Heart right ventricle (tissue), 16 donors: ENCODE measurements at regions not wholly inside any gene's neighbourhood (a gene's known extent, or its start where the extent isn't known, plus 50 kb on each side); places are given as distances from the start of the nearest gene placed in this dataset.

Source experiments
- ATAC-seq, 8 donors: fragments of 200-7000 bp; cut with Tn5 transposase; one replicate each; pipeline ENCODE4 v1.9.1; 2020; ENCODE audit warnings: mild to moderate bottlenecking in 8 of 8, moderate library complexity in 8 of 8, moderate number of reproducible peaks in 1 of 8
- DNase-seq, 2 donors: peaks; one replicate each; pipeline ENCODE4 v3.0.0-alpha.2; 2020
- H3K27ac ChIP-seq, 10 donors: fragments of 200-600 bp; sonication (generic) in 2 of 10; one replicate each; pipeline versions ENCODE4 v1.5.0 to v1.8.0; 2020 to 2022; ENCODE audit warnings: mild to moderate bottlenecking in 3 of 10
- H3K27me3 ChIP-seq, 7 donors: fragments of 200-600 bp; one replicate each; pipeline ENCODE4 v1.8.0; 2021 to 2022; ENCODE audit warnings: mild to moderate bottlenecking in 2 of 7
- H3K36me3 ChIP-seq, 9 donors: fragments of 200-600 bp; sonication (generic) in 1 of 9; one replicate each; pipeline versions ENCODE4 v1.5.0 to v1.8.0; 2020 to 2022; ENCODE audit warnings: mild to moderate bottlenecking in 2 of 9
- H3K4me1 ChIP-seq, 9 donors: fragments of 200-600 bp; sonication (generic) in 1 of 9; one replicate each; pipeline versions ENCODE4 v1.5.0 to v1.8.0; 2020 to 2022; ENCODE audit warnings: mild to moderate bottlenecking in 4 of 9
- H3K4me3 ChIP-seq, 10 donors: fragments of 200-600 bp; sonication (generic) in 2 of 10; one replicate each; pipeline versions ENCODE4 v1.5.0 to v1.8.0; 2020 to 2022; ENCODE audit warnings: mild to moderate bottlenecking in 7 of 10, moderate library complexity in 2 of 10
- H3K9me3 ChIP-seq, 11 donors: fragments of 200-600 bp in 10 of 11; sonication (generic) in 2 of 11; one replicate each; pipeline versions ENCODE4 v1.5.0 to v1.8.0; 2013 to 2022; ENCODE audit warnings: mild to moderate bottlenecking in 2 of 11, control low read depth in 1 of 11, moderate library complexity in 1 of 11
- CTCF ChIP-seq, 9 donors: fragments of 200-600 bp; sonication (generic) in 2 of 9; IDR thresholded peaks; one replicate each; pipeline versions ENCODE4 v1.5.0 to v1.8.0; 2021 to 2022; ENCODE audit warnings: antibody characterized with exemption in 9 of 9, mild to moderate bottlenecking in 5 of 9, moderate library complexity in 1 of 9
- WGBS, 2 donors: extraction: QIAGEN DNeasy Blood & Tissue Kit; methylation state at CpG; one replicate each; pipeline ENCODE4 v1.1.7; 2013; ENCODE audit warnings: inconsistent platforms in 1 of 2; 5-methylcytosine and 5-hydroxymethylcytosine counted together
- intact Hi-C, 10 donors: fragments of 100-400 bp; cut with DNase I; formaldehyde crosslinking; loops; one replicate each; pipeline versions ENCODE4 v1.11.1 to v1.14.2; 2022
- donor health status: Arrhythmogenic right ventricular cardiomyopathy.
- donor health status: ischemic (EF 13 %, LVEDD 7.1; RV severe dilation, severe dysfunction).
- donor health status: healthy with polysubstance abuse.
- donor health status: DM: no; HTN: yes; CAD: no.
- donor health status: DM: no; HTN: no; CAD: no.
- donor health status: ischemic (EF 25% LVEDD 6.9; RV normal size, moderate dysfunction).
- donor health status: ischemic (EF 25% LVEDD 5.7; RV mildly dilated, moderate dysfunction).
- donor health status: healthy.
- donor health status: DM: yes; HTN: yes; CAD: no.
- donor health status: Ischemic cardiomyopathy.
- donor health status: ischemic (EF 35%, LVEDD 5.7; RV mildly dilated, moderate dysfunction).
- donor health status: nonischemic (EF 11% LVEDD 7.7; RV severe dilation, severe dysfunction).
- donor health status: DM: yes; HTN: yes; CAD: no.
- donor health status: PGD.
- donor health status: ischemic (EF 29% LVEDD 5.4; RV normal size, mild dysfunction).
- donor health status: nonischemic (EF 23%, LVEDD 6.1; RV moderate dilation, normal function).

- ATAC-seq (no peak), DNase-seq (no peak)
- TF ChIP-seq CTCF (IDR thresholded peaks at IDR 0.05), result no peak
- intact Hi-C loops, result no loop called here
- Histone ChIP-seq H3K36me3 (no peaks in the 10 kb centered on the region), H3K27ac (no peak overlapping the region), H3K9me3 (no peaks in the 10 kb centered on the region), H3K4me1 (no peaks in the 10 kb centered on the region), H3K4me3 (no peak overlapping the region), H3K27me3 (peaks cover 0 to 53% (median 21%) of the 10 kb centered on the region in 7 donors)
- WGBS, 2 donors, result 73 to 75% methylated on average over 9 of the region's 9 CpGs
Measured at GRCh38 chr16:74033441-74033995, 263.1 kb upstream of the PSMD7 start.

DNA sequence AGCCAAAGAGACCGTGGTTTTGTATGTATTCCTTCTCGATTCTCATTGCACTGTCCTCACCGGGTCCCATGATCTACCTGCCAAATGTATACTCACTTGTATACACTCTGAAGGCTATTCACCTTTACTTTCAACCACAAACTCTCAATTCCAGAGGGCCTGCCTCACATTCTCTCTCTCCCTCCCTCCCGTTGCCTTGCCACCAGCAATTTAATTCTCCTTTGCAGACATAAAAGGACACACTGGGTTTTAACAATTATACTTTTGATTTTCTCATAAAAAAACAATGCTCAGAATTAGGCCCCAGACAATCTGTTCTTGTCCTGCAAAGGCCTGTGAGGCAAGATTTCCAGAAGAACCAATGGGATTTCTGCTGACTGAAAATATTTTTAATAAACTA is 265.1 kb upstream of the PSMD7 start:
- WGBS, 2 donors, result 81 to 88% methylated on average over 4 of the region's 4 CpGs
- intact Hi-C loops, result no loop called here
- Histone ChIP-seq H3K9me3 (no peaks in the 10 kb centered on the region), H3K4me3 (no peak overlapping the region), H3K36me3 (no peaks in the 10 kb centered on the region), H3K4me1 (no peaks in the 10 kb centered on the region), H3K27me3 (peaks cover 0 to 42% (median 13%) of the 10 kb centered on the region in 7 donors), H3K27ac (no peak overlapping the region)
- DNase-seq (no peak), ATAC-seq (no peak)
- TF ChIP-seq CTCF (IDR thresholded peaks at IDR 0.05), result no peak

GRCh38 chr16:74030000-74030706 is 266.5 kb upstream of the PSMD7 start:
- no peaks in the 10 kb centered on the region for H3K36me3 ChIP-seq
- intact Hi-C loops, result no loop called here
- ATAC-seq (no peak), DNase-seq (no peak)
- TF ChIP-seq CTCF (IDR thresholded peaks at IDR 0.05), result no peak
- 59 to 65% methylated on average over 10 of the region's 10 CpGs for WGBS, 2 donors
- no peak overlapping the region for H3K4me3 ChIP-seq
- H3K9me3 ChIP-seq, result no peaks in the 10 kb centered on the region
- H3K27ac ChIP-seq, result no peak overlapping the region
- H3K4me1 ChIP-seq, result no peaks in the 10 kb centered on the region
- H3K27me3 ChIP-seq, result peaks cover 0 to 32% (median 13%) of the 10 kb centered on the region in 7 donors

- Histone ChIP-seq H3K36me3 (no peaks in the 10 kb centered on the region), H3K4me3 (no peak overlapping the region), H3K27me3 (peaks cover 0 to 27% (median 9%) of the 10 kb centered on the region in 7 donors), H3K27ac (no peak overlapping the region), H3K9me3 (no peaks in the 10 kb centered on the region), H3K4me1 (no peaks in the 10 kb centered on the region)
- intact Hi-C loops, result no loop called here
- DNase-seq, result no peak
- 69 to 72% methylated on average over 9 of the region's 9 CpGs for WGBS, 2 donors
- ATAC-seq, result no peak
- no peak for TF ChIP-seq CTCF (IDR thresholded peaks at IDR 0.05)
Measured at GRCh38 chr16:74029115-74029792, 267.4 kb upstream of the PSMD7 start.
